Gastroesophageal sphincter (tissue), 3 donors: ENCODE measurements at regions not wholly inside any gene's neighbourhood (a gene's known extent, or its start where the extent isn't known, plus 50 kb on each side); places are given as distances from the start of the nearest gene placed in this dataset.

Source experiments
- EP300 ChIP-seq: sonication (generic); formaldehyde crosslinking; IDR thresholded peaks from one replicate; pipeline ENCODE4 v1.6.1; 2017; ENCODE audit warnings: antibody characterized with exemption, mild to moderate bottlenecking
- POLR2A ChIP-seq, 2 donors: fragments of 450-650 bp; IDR thresholded peaks; one replicate each; pipeline ENCODE4 v1.6.1; 2017; ENCODE audit warnings: antibody characterized with exemption in 2 of 2, mild to moderate bottlenecking in 2 of 2, moderate library complexity in 1 of 2
- POLR2AphosphoS5 ChIP-seq: sonication (generic); formaldehyde crosslinking; IDR thresholded peaks from one replicate; pipeline ENCODE4 v1.6.1; 2017; ENCODE audit warnings: antibody characterized with exemption
- TF ChIP-seq, protein P1 (sequence below), 4 experiments: fragments of 200-600 bp in 2 of 4; fragments of 450-650 bp in 2 of 4; sonication (generic) in 1 of 4; IDR thresholded peaks; one replicate each; pipeline ENCODE4 v1.5.1; 2017 to 2019; ENCODE audit warnings: antibody characterized with exemption in 4 of 4, mild to moderate bottlenecking in 2 of 4, moderate library complexity in 2 of 4

DNA sequence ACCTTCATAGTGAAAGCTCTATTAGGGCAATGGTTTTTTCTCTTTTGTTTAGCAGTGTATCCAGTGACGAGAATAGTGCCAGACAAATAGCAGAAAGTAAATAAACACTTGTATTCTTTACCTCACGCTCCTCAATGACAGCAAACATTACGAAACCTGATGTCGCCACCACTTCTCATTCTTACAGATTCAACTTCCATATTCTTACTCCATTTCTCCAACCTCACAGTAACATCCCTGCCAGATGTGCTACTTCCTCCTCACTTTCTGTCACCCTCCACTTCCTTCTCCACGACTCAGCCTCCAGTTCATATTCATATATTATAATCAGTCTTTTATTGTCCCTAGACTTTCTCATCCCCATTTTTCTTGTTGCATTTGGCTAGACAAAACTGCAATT is 1956.2 kb upstream of the AGA start:
- TF ChIP-seq EP300 (no peak), POLR2A (IDR thresholded peaks at IDR 0.05) (no peak), POLR2AphosphoS5 (no peak)
- TF ChIP-seq, protein P1, sequence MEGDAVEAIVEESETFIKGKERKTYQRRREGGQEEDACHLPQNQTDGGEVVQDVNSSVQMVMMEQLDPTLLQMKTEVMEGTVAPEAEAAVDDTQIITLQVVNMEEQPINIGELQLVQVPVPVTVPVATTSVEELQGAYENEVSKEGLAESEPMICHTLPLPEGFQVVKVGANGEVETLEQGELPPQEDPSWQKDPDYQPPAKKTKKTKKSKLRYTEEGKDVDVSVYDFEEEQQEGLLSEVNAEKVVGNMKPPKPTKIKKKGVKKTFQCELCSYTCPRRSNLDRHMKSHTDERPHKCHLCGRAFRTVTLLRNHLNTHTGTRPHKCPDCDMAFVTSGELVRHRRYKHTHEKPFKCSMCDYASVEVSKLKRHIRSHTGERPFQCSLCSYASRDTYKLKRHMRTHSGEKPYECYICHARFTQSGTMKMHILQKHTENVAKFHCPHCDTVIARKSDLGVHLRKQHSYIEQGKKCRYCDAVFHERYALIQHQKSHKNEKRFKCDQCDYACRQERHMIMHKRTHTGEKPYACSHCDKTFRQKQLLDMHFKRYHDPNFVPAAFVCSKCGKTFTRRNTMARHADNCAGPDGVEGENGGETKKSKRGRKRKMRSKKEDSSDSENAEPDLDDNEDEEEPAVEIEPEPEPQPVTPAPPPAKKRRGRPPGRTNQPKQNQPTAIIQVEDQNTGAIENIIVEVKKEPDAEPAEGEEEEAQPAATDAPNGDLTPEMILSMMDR (IDR thresholded peaks at IDR 0.05), result no peak
